ENCODE measurements at regions not wholly inside any gene's neighbourhood (a gene's known extent, or its start where the extent isn't known, plus 50 kb on each side); places are given as distances from the start of the nearest gene placed in this dataset.

GRCh38 chr2:18915227-18915626 is 325.9 kb upstream of the NT5C1B start:
- no peak for ATAC-seq
- TF ChIP-seq POLR2A (IDR thresholded peaks at IDR 0.05): no peak
- TF ChIP-seq, protein P1, sequence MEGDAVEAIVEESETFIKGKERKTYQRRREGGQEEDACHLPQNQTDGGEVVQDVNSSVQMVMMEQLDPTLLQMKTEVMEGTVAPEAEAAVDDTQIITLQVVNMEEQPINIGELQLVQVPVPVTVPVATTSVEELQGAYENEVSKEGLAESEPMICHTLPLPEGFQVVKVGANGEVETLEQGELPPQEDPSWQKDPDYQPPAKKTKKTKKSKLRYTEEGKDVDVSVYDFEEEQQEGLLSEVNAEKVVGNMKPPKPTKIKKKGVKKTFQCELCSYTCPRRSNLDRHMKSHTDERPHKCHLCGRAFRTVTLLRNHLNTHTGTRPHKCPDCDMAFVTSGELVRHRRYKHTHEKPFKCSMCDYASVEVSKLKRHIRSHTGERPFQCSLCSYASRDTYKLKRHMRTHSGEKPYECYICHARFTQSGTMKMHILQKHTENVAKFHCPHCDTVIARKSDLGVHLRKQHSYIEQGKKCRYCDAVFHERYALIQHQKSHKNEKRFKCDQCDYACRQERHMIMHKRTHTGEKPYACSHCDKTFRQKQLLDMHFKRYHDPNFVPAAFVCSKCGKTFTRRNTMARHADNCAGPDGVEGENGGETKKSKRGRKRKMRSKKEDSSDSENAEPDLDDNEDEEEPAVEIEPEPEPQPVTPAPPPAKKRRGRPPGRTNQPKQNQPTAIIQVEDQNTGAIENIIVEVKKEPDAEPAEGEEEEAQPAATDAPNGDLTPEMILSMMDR (IDR thresholded peaks at IDR 0.05): no peak
- intact Hi-C loops (cut with DNase I): no loop called here
- H3K4me3 ChIP-seq: no peak overlapping the region
- no peaks in the 10 kb centered on the region for H3K36me3 ChIP-seq
- no peaks in the 10 kb centered on the region for H3K27me3 ChIP-seq
- no peaks in the 10 kb centered on the region for H3K9me3 ChIP-seq
- no peaks in the 10 kb centered on the region for H3K4me1 ChIP-seq
- DNase-seq: no peak
- WGBS (ENCODE audit: insufficient coverage, low coverage, low lambda C conversion rate, missing lambda C conversion rate): 33% methylated on average over 1 of the region's 1 CpG
- no peak overlapping the region for H3K27ac ChIP-seq

GRCh38 chr2:18913512-18913911 is 324.1 kb upstream of the NT5C1B start:
- Histone ChIP-seq H3K27ac (no peak overlapping the region), H3K4me3 (no peak overlapping the region), H3K36me3 (no peaks in the 10 kb centered on the region), H3K9me3 (no peaks in the 10 kb centered on the region), H3K4me1 (no peaks in the 10 kb centered on the region), H3K27me3 (no peaks in the 10 kb centered on the region)
- DNase-seq (no peak), ATAC-seq (no peak)
- WGBS (ENCODE audit: insufficient coverage, low coverage, low lambda C conversion rate, missing lambda C conversion rate): 90% methylated on average over 3 of the region's 3 CpGs
- intact Hi-C loops (cut with DNase I): no loop called here
- TF ChIP-seq, protein P1 (IDR thresholded peaks at IDR 0.05): no peak
- no peak for TF ChIP-seq POLR2A (IDR thresholded peaks at IDR 0.05)

DNA sequence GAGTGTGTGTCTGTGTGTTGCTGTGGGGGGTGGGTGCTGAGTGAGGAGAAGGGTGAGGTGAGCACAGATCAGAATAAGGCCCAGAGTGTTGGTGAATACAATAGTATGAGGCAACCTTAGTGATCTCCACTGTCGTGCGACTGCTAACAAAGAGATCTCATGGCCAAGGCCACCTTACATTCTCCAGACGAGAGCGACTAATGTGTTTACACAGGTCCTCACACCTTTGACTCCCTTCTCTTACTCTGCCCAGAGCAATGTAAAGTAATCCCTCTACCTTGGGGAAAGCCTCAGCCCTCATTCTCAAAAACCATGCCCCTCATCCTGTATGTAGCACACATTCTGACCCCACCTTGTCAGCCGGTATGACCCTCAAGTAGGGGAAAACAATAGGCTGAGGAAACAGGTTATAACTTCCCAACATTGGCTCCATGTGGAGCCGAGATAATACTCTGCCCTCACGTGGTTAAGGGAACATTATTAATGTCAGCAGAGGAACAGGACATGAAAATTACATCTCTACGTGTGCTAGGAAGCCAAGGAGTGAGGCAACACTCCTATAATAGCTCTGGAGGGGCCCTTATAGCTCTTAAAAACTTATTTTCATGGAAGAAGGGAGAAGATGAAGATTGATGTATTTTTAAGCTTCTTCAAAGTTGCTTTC is 323.0 kb upstream of the NT5C1B start:
- Histone ChIP-seq H3K27ac (no peak overlapping the region), H3K9me3 (no peaks in the 10 kb centered on the region), H3K36me3 (no peaks in the 10 kb centered on the region), H3K27me3 (no peaks in the 10 kb centered on the region), H3K4me3 (no peak overlapping the region), H3K4me1 (no peaks in the 10 kb centered on the region)
- TF ChIP-seq, protein P1 (IDR thresholded peaks at IDR 0.05): no peak
- no peak for TF ChIP-seq POLR2A (IDR thresholded peaks at IDR 0.05)
- no peak for DNase-seq
- intact Hi-C loops (cut with DNase I): no loop called here
- ATAC-seq: no peak
- WGBS (ENCODE audit: insufficient coverage, low coverage, low lambda C conversion rate, missing lambda C conversion rate): 61% methylated on average over 6 of the region's 8 CpGs

GRCh38 chr2:18911416-18911815 is 322.0 kb upstream of the NT5C1B start:
- Histone ChIP-seq H3K9me3 (no peaks in the 10 kb centered on the region), H3K27me3 (no peaks in the 10 kb centered on the region), H3K4me3 (no peak overlapping the region), H3K27ac (no peak overlapping the region), H3K36me3 (no peaks in the 10 kb centered on the region), H3K4me1 (no peaks in the 10 kb centered on the region)
- WGBS (ENCODE audit: insufficient coverage, low coverage, low lambda C conversion rate, missing lambda C conversion rate): 85% methylated on average over 7 of the region's 7 CpGs
- TF ChIP-seq, protein P1 (IDR thresholded peaks at IDR 0.05): no peak
- no peak for TF ChIP-seq POLR2A (IDR thresholded peaks at IDR 0.05)
- ATAC-seq: no peak
- intact Hi-C loops (cut with DNase I): no loop called here
- DNase-seq: no peak

DNA sequence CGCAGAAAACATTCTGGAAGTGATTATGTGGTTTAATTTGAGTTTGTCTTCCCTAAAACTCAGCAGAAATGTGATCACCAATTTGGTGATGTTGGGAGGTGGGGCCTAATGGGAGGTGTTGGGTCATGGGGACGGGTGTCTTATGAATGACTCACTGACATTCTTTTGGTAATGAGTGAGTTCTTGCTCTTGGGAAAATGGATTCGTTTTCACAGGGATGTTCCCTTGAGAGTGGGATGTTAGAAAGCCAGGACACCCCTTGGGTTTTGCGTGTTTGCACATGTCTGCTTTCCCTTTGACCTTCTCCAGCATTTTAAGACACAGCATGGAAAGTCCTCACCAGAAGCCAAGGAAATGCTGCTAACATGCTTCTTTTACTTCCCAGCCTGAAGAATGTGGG is 321.5 kb upstream of the NT5C1B start:
- ATAC-seq (no peak), DNase-seq (no peak)
- Histone ChIP-seq H3K27ac (no peak overlapping the region), H3K4me1 (no peaks in the 10 kb centered on the region), H3K27me3 (no peaks in the 10 kb centered on the region), H3K36me3 (no peaks in the 10 kb centered on the region), H3K4me3 (no peak overlapping the region), H3K9me3 (no peaks in the 10 kb centered on the region)
- intact Hi-C loops (cut with DNase I): no loop called here
- no peak for TF ChIP-seq POLR2A (IDR thresholded peaks at IDR 0.05)
- TF ChIP-seq, protein P1 (IDR thresholded peaks at IDR 0.05): no peak
- WGBS (ENCODE audit: insufficient coverage, low coverage, low lambda C conversion rate, missing lambda C conversion rate): 70% methylated on average over 4 of the region's 4 CpGs
